ENCODE measurements at regions not wholly inside any gene's neighbourhood (a gene's known extent, or its start where the extent isn't known, plus 50 kb on each side); places are given as distances from the start of the nearest gene placed in this dataset.

- TF ChIP-seq CTCF (IDR thresholded peaks at IDR 0.05) (no peak), MAZ (IDR thresholded peaks at IDR 0.05; ENCODE audit: borderline replicate concordance, low read depth, low read length) (no peak), POLR2AphosphoS2 (conservative IDR thresholded peaks at IDR 0.05; ENCODE audit: low read length) (no peak), KDM1A (IDR thresholded peaks at IDR 0.05; ENCODE audit: low read depth) (no peak), ZFP36 (IDR thresholded peaks at IDR 0.05; ENCODE audit: borderline replicate concordance, partially characterized antibody) (no peak), USF2 (IDR thresholded peaks at IDR 0.05) (no peak), KDM5A (IDR thresholded peaks at IDR 0.05) (no peak), EHMT2 (IDR thresholded peaks at IDR 0.05; ENCODE audit: low read depth) (no peak), MYC (IDR thresholded peaks at IDR 0.05; ENCODE audit: borderline replicate concordance, low read length) (no peak), CEBPB (IDR thresholded peaks at IDR 0.05) (no peak), POLR2A (IDR thresholded peaks at IDR 0.05; ENCODE audit: low read length) (no peak), HDAC2 (IDR thresholded peaks at IDR 0.05) (no peak)
These were observed 65.0 kb downstream of the ATXN3L start for GRCh38 chrX:13254870-13255269.
